Muscle of leg (tissue), 3 donors: ENCODE measurements at regions not wholly inside any gene's neighbourhood (a gene's known extent, or its start where the extent isn't known, plus 50 kb on each side); places are given as distances from the start of the nearest gene placed in this dataset.

Experiments
- DNase-seq: peaks from one replicate; pipeline ENCODE4 v3.0.0; 2013
- H3K27ac ChIP-seq: one replicate; pipeline ENCODE4 v1.5.1; 2013; ENCODE audit warnings: mild to moderate bottlenecking, low read length, control low read depth
- H3K27me3 ChIP-seq: one replicate; pipeline ENCODE4 v1.6.1; 2013; ENCODE audit warnings: low read length; ENCODE audit not compliant: control insufficient read depth, insufficient read depth
- H3K36me3 ChIP-seq: one replicate; pipeline ENCODE4 v1.6.1; 2013; ENCODE audit warnings: low read length; ENCODE audit not compliant: control insufficient read depth, insufficient read depth
- H3K4me1 ChIP-seq: one replicate; pipeline ENCODE4 v1.6.1; 2013; ENCODE audit warnings: low read length; ENCODE audit not compliant: control insufficient read depth, insufficient read depth
- H3K4me3 ChIP-seq: one replicate; pipeline ENCODE4 v1.5.1; 2013; ENCODE audit warnings: low read length, control low read depth
- H3K9me3 ChIP-seq: replicated peaks from 2 replicates; pipeline ENCODE4 v1.6.1; 2013; ENCODE audit warnings: low read depth, low read length; ENCODE audit not compliant: control insufficient read depth
- WGBS: methylation state at CpG from one replicate; pipeline ENCODE4 v1.1.5; 2013; ENCODE audit warnings: missing lambda C conversion rate; ENCODE audit not compliant: insufficient coverage; 5-methylcytosine and 5-hydroxymethylcytosine counted together

DNA sequence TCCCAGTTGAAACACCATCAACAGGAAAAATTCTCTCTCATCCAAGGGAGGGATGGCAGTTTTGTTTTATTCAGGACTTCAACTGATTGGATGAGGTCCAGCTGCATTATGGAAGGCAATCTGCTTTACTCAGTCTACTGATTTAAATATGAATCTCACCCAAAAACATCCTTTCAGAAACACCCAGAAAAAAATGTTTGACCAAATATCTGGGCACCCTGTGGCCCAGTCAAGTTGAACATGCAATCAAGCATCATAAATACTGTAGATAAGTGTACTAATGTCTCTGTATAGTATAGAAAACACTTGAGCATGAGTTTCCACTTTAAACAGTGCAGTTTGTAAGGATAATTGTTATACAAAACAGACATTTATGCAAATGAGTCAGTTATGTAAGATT lies 753.2 kb downstream of the ARAP2 start:
- Histone ChIP-seq H3K4me1 (no peaks in the 10 kb centered on the region), H3K27ac (no peak overlapping the region), H3K27me3 (no peaks in the 10 kb centered on the region), H3K4me3 (no peak overlapping the region), H3K36me3 (no peaks in the 10 kb centered on the region), H3K9me3 (peaks cover 4% of the 10 kb centered on the region)
- no peak for DNase-seq

DNA sequence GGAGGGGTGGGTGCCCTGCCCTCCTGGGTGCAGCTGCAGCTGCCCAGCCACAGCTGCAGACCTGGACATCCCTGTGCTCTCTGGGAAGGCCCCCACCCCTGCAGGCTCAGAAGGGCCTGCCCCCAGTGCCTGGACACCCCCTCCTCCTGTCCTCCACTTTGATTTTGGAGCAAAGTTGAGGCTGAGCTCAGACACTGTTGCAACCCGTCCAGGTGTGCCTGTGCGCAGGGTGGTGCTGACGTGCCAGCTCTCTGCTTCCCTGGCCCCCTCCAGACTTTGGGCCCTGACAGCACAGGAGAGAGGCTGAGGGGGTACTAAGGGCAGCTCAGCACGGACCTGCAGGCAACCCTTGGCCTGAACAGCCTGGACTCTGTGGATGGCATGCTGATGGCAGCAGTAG lies 750.3 kb downstream of the ARAP2 start:
- no peak for DNase-seq
- H3K4me3 ChIP-seq = no peak overlapping the region
- no peaks in the 10 kb centered on the region for H3K27me3 ChIP-seq

DNA sequence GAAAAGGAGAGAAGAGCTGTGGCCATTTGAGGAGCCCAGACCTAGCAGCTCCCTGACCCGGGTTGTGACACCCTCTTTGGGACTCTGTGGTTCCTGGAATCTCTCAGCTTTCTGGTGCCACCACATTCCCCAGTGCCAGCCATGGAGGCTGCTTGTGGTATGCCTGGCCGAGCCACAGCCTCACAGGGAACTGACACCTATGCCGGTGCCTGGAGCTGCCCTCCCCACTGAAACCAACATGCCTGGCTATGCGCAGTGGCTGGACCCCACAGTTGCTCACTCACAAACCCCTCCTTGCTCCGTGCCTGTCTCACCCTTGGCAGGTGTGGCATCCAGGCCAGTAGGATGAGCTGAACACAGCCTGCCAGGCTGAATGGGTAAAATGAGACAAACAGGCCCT lies 749.4 kb downstream of the ARAP2 start:
- 83% methylated on average over 2 of the region's 5 CpGs for WGBS
- DNase-seq = no peak
- Histone ChIP-seq H3K4me3 (no peak overlapping the region), H3K36me3 (no peaks in the 10 kb centered on the region), H3K4me1 (no peaks in the 10 kb centered on the region), H3K9me3 (peaks cover 4% of the 10 kb centered on the region), H3K27me3 (no peaks in the 10 kb centered on the region), H3K27ac (no peak overlapping the region)

More for the DNA sequence above, 750.3 kb downstream of the ARAP2 start:
- H3K27ac ChIP-seq = no peak overlapping the region
- H3K36me3 ChIP-seq = no peaks in the 10 kb centered on the region
- peaks cover 4% of the 10 kb centered on the region for H3K9me3 ChIP-seq
- no peaks in the 10 kb centered on the region for H3K4me1 ChIP-seq
- WGBS = 92% methylated on average over 4 of the region's 4 CpGs

DNA sequence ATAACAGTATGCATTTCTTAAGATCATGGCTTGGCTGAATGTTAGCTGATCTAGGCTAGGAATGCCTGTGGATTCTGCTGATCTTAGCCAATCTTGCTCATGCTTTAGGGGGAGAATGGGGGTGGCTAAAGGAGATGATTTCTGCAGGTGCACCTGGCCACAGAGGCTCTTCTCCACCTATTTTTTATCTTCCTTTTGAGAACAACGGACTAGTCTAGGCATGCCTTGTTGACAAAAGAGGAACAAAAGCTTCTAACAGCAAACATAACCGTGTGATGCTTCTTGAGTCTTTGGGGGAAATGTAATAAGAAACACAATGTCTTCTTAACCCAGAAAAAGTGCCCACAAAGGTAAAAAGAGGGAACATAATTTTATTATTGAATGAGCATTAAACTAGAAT lies 743.5 kb downstream of the ARAP2 start:
- WGBS = no CpG with 5 or more reads among the region's 2 CpGs
- no peak for DNase-seq

DNA sequence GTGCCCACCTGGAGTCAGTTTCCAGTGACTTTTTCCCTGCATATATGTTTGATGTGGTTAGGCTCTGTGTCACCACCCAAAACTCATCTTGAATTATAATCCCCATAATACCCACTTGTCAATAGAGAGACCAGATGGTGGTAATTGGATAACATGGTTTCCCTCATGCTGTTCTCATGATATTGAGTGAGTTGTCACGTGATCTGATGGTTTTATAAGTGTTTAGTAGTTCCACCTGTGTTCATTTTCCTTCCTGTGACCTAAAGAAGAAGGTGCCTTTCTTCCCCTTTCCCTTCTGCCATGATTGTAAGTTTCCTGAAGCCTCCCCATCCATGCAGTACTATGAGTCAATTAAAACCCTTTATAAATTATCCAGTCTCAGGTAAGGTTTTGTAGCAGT lies 740.9 kb downstream of the ARAP2 start:
- DNase-seq = no peak
- Histone ChIP-seq H3K27ac (no peak overlapping the region), H3K9me3 (no peaks in the 10 kb centered on the region), H3K4me1 (no peaks in the 10 kb centered on the region), H3K4me3 (no peak overlapping the region), H3K36me3 (no peaks in the 10 kb centered on the region), H3K27me3 (no peaks in the 10 kb centered on the region)
- WGBS = no CpG with 5 or more reads among the region's 1 CpG

More for the DNA sequence above, 743.5 kb downstream of the ARAP2 start:
- H3K27me3 ChIP-seq = no peaks in the 10 kb centered on the region
- H3K36me3 ChIP-seq = no peaks in the 10 kb centered on the region
- H3K27ac ChIP-seq = no peak overlapping the region
- H3K4me1 ChIP-seq = no peaks in the 10 kb centered on the region
- no peaks in the 10 kb centered on the region for H3K9me3 ChIP-seq
- H3K4me3 ChIP-seq = no peak overlapping the region

DNA sequence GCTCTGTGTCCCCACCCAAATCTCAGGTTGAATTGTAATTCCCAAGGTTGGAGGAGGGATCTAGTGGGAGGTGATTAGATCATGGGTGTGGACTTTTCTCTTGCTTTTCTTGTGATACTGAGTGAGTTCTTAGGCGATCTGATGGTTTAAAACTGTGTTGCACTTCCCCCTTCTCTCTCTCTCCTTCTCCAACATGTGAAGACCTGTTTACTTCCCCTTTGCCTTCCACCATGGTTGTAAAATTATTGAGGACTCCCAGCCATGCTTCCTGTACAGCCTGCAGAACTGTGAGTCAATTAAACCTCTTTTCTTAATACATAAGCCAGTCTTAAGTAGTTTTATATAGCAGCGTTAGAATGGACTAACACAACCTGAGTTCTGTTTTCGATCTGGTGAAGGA lies 738.2 kb downstream of the ARAP2 start:
- WGBS = 100% methylated on average over 1 of the region's 3 CpGs
- Histone ChIP-seq H3K27me3 (no peaks in the 10 kb centered on the region), H3K4me1 (no peaks in the 10 kb centered on the region), H3K36me3 (no peaks in the 10 kb centered on the region), H3K9me3 (no peaks in the 10 kb centered on the region), H3K4me3 (no peak overlapping the region), H3K27ac (no peak overlapping the region)
- no peak for DNase-seq

DNA sequence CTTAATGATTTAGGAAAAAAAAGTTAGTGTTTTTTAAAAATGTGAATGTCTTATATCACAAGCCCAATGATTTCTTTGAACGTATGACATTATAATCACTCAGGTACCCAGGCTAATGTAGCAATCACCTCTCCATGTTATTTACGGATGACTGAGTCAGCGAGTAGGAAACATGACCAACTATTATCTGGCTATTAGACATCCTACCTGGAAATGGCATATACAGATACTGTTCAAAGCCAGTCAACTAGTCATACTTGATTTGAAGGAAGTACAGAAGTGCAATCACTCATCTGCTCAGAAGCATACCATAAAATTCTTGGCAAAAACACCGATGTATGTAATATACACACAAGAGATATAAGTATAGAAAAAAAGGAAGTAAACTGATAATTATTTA lies 732.5 kb downstream of the ARAP2 start:
- Histone ChIP-seq H3K9me3 (no peaks in the 10 kb centered on the region), H3K27me3 (no peaks in the 10 kb centered on the region), H3K36me3 (no peaks in the 10 kb centered on the region), H3K4me1 (no peaks in the 10 kb centered on the region), H3K4me3 (no peak overlapping the region), H3K27ac (no peak overlapping the region)
- no CpG with 5 or more reads among the region's 4 CpGs for WGBS
- no peak for DNase-seq

DNA sequence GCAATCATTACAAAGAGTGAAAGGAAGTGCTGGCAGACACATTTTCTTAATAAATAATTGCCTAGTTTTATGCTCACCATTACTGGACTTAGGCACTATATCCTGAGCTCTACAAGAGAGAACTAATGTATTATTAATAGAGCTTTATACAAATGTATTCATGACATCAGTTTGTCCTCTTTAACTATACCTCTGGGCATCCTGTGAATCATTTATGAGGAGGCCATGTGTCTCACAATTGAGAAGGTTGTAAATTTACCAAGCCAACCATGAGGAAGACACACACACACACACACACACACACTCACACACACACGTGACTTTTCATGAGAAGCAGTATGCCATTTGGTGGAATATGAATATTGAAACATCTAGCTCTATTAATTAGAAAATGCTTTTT lies 728.2 kb downstream of the ARAP2 start:
- Histone ChIP-seq H3K27ac (no peak overlapping the region), H3K36me3 (no peaks in the 10 kb centered on the region), H3K9me3 (no peaks in the 10 kb centered on the region), H3K4me1 (no peaks in the 10 kb centered on the region), H3K27me3 (no peaks in the 10 kb centered on the region), H3K4me3 (no peak overlapping the region)
- no CpG with 5 or more reads among the region's 1 CpG for WGBS
- no peak for DNase-seq

DNA sequence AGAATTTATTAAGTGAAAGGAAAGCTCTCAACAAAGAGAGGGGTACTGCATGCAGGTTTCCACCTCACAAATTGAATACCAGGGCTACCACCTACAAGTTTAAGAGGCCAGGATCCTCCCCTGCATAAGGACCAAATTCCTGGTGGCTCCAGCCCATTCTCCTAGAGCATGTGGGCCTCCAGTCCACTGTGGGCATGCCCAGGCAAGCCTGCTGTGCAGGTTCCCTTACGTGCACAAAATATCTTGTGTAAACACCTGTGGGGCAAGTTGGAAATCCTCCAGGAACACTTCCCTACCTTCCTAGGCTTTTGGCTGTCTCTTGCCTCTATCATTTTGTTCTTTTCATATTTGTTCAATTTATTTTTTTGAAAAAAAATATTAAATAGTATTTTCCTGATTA lies 724.3 kb downstream of the ARAP2 start:
- Histone ChIP-seq H3K36me3 (no peaks in the 10 kb centered on the region), H3K27ac (no peak overlapping the region), H3K4me3 (no peak overlapping the region), H3K27me3 (no peaks in the 10 kb centered on the region), H3K4me1 (no peaks in the 10 kb centered on the region), H3K9me3 (no peaks in the 10 kb centered on the region)
- no peak for DNase-seq
- WGBS = 0% methylated on average over 1 of the region's 1 CpG

DNA sequence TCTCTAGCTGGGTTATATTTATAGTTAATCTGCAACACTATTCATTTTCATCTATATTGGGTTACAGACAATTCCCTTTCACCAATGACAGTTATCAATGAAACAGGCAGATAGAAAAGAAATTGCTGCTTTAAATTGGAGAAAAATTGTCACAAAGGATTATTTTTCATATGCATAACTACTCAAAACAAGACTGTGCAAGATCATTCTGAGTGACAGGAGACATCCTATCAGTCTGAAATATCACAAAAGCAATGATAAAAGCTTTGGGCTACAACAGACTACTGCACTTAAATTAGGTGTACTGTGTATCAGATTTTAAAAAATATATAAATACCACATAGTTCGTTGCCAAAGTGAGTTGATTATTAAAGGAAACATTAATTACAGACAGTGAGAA lies 722.6 kb downstream of the ARAP2 start:
- Histone ChIP-seq H3K4me3 (no peak overlapping the region), H3K27ac (no peak overlapping the region), H3K36me3 (no peaks in the 10 kb centered on the region), H3K27me3 (no peaks in the 10 kb centered on the region), H3K9me3 (no peaks in the 10 kb centered on the region), H3K4me1 (no peaks in the 10 kb centered on the region)
- DNase-seq = no peak
- WGBS = no CpG with 5 or more reads among the region's 1 CpG

DNA sequence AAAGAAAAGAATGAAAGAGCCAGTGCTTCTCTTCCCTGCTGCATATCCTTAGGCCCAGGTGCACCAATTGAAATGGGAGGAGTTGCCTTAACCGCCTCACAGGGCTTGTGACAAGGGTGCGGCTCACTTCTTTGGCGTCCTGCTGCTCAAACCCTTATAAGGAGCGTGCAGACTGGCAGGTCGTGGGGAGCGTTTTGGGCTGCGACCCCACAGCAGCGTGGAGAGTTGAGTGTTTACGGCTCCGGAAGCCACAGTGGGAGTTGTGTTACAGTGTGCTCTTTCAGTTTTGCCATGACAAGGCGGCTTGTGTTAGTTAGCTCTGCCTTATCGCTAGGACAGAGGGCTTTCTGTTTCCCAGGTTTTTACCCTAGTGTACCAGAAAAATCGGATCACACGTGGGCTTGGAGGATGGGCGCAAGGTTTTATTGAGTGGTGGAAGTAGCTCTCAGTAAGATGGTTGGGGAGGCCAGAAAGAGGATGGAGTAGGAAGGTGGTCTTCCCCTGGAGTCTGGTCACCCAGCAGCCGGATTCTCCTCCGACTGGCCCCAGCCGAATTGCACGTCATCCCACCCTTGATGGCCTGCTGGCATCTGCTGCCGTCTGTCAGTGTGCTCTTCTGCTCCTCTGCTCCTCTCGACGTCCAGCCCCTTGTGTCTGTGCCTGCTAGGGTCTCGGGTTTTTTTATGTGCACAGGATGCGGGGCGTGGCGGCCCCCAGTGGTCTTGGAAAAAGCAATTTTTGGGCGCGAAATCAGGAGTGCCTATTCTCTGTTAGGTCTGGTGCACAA lies 718.9 kb downstream of the ARAP2 start:
- 82% methylated on average over 20 of the region's 28 CpGs for WGBS
- no peak overlapping the region for H3K4me3 ChIP-seq
- no peaks in the 10 kb centered on the region for H3K4me1 ChIP-seq
- no peaks in the 10 kb centered on the region for H3K9me3 ChIP-seq
- H3K27me3 ChIP-seq = no peaks in the 10 kb centered on the region
- H3K36me3 ChIP-seq = no peaks in the 10 kb centered on the region
- H3K27ac ChIP-seq = no peak overlapping the region
- no peak for DNase-seq
